Activated CD8-positive, alpha-beta T cell treated with anti-CD3 and anti-CD28 coated beads, Interleukin-2, amount 10 ng/mL, durations not matched to agents 7 days and 5 days (primary cell): ENCODE measurements at regions not wholly inside any gene's neighbourhood (a gene's known extent, or its start where the extent isn't known, plus 50 kb on each side); places are given as distances from the start of the nearest gene placed in this dataset.

Experiments used
- ATAC-seq: fragments of 150-1000 bp; cut with Tn5 transposase; one replicate; pipeline ENCODE4 v1.10.0; 2021; ENCODE audit warnings: moderate library complexity
- CTCF ChIA-PET: fragments of 350-600 bp; sonication (Branson Sonifier 250); formaldehyde crosslinking; loops from one replicate; lab custom pipeline; 2021; ENCODE audit warnings: antibody characterized with exemption; lab: Charles Lee
- POLR2A ChIA-PET: fragments of 350-600 bp; sonication (Branson Sonifier 250); formaldehyde crosslinking; loops from one replicate; lab custom pipeline; 2021; ENCODE audit warnings: antibody characterized with exemption; lab: Charles Lee
- DNase-seq: peaks from one replicate; pipeline ENCODE4 v3.0.0-alpha.2; 2020
- H3K27ac Mint-ChIP-seq: one replicate; pipeline ENCODE4 v1.8.0; 2021; ENCODE audit warnings: mild to moderate bottlenecking, mixed read lengths
- H3K27me3 Mint-ChIP-seq: one replicate; pipeline ENCODE4 v1.8.0; 2021; ENCODE audit warnings: low read depth, mixed read lengths
- H3K36me3 Mint-ChIP-seq: one replicate; pipeline ENCODE4 v1.8.0; 2021; ENCODE audit warnings: low read depth, mixed read lengths
- H3K4me1 Mint-ChIP-seq: one replicate; pipeline ENCODE4 v1.8.0; 2021; ENCODE audit warnings: low read depth, mixed read lengths
- H3K4me3 Mint-ChIP-seq: one replicate; pipeline ENCODE4 v1.8.0; 2021; ENCODE audit warnings: mild to moderate bottlenecking, mixed read lengths
- H3K9me3 Mint-ChIP-seq: one replicate; pipeline ENCODE4 v1.8.0; 2022; ENCODE audit warnings: mixed read lengths; ENCODE audit not compliant: insufficient read depth

GRCh38 chr4:176957353-176958118 is 164.8 kb upstream of the VEGFC start:
- ChIA-PET POLR2A (no interaction called here), CTCF (no interaction called here)
- Mint-ChIP-seq H3K9me3 (peaks cover 4% of the 10 kb centered on the region), H3K4me3 (no peak overlapping the region), H3K27ac (no peak overlapping the region), H3K4me1 (no peaks in the 10 kb centered on the region), H3K27me3 (no peaks in the 10 kb centered on the region), H3K36me3 (no peaks in the 10 kb centered on the region)
- ATAC-seq (no peak), DNase-seq (no peak)

GRCh38 chr4:176959980-176960379 is 167.3 kb upstream of the VEGFC start:
- H3K36me3 Mint-ChIP-seq: no peaks in the 10 kb centered on the region
- DNase-seq (no peak), ATAC-seq (no peak)
- no peak overlapping the region for H3K4me3 Mint-ChIP-seq
- no peak overlapping the region for H3K27ac Mint-ChIP-seq
- POLR2A ChIA-PET: no interaction called here
- peaks cover 4% of the 10 kb centered on the region for H3K9me3 Mint-ChIP-seq
- H3K4me1 Mint-ChIP-seq: no peaks in the 10 kb centered on the region
- H3K27me3 Mint-ChIP-seq: no peaks in the 10 kb centered on the region
- CTCF ChIA-PET: no interaction called here

- POLR2A ChIA-PET: no interaction called here
- Mint-ChIP-seq H3K27ac (no peak overlapping the region), H3K9me3 (no peaks in the 10 kb centered on the region), H3K4me3 (no peak overlapping the region), H3K36me3 (no peaks in the 10 kb centered on the region), H3K4me1 (no peaks in the 10 kb centered on the region), H3K27me3 (no peaks in the 10 kb centered on the region)
- CTCF ChIA-PET: interaction anchor here (1.8 kb wide), 1 partner anchor 84 kb away, joined by 9 read pairs; no protein-coding TSS in a partner anchor
- ATAC-seq: no peak
- DNase-seq: no peak
Observed at GRCh38 chr4:176963121-176963520, 170.4 kb upstream of the VEGFC start.

- ChIA-PET CTCF (interaction anchor here (1.8 kb wide), 1 partner anchor 83 kb away, joined by 9 read pairs; no protein-coding TSS in a partner anchor), POLR2A (no interaction called here)
- Mint-ChIP-seq H3K9me3 (no peaks in the 10 kb centered on the region), H3K27ac (no peak overlapping the region), H3K36me3 (no peaks in the 10 kb centered on the region), H3K4me1 (no peaks in the 10 kb centered on the region), H3K4me3 (no peak overlapping the region), H3K27me3 (no peaks in the 10 kb centered on the region)
- ATAC-seq (no peak), DNase-seq (no peak)
Observed at GRCh38 chr4:176964116-176964691, 171.5 kb upstream of the VEGFC start.

- H3K27ac Mint-ChIP-seq: no peak overlapping the region
- H3K4me3 Mint-ChIP-seq: no peak overlapping the region
- DNase-seq (no peak), ATAC-seq (no peak)
- ChIA-PET POLR2A (no interaction called here), CTCF (interaction anchor here (1.2 kb wide), 1 partner anchor 80 kb away, joined by 3 read pairs; no protein-coding TSS in a partner anchor)
- no peaks in the 10 kb centered on the region for H3K27me3 Mint-ChIP-seq
- no peaks in the 10 kb centered on the region for H3K36me3 Mint-ChIP-seq
- no peaks in the 10 kb centered on the region for H3K9me3 Mint-ChIP-seq
- H3K4me1 Mint-ChIP-seq: no peaks in the 10 kb centered on the region
Observed at GRCh38 chr4:176967586-176967985, 174.9 kb upstream of the VEGFC start.

- Mint-ChIP-seq H3K27ac (no peak overlapping the region), H3K4me1 (no peaks in the 10 kb centered on the region), H3K9me3 (no peaks in the 10 kb centered on the region), H3K36me3 (no peaks in the 10 kb centered on the region), H3K4me3 (no peak overlapping the region), H3K27me3 (no peaks in the 10 kb centered on the region)
- ATAC-seq (no peak), DNase-seq (no peak)
- CTCF ChIA-PET: no interaction called here
- POLR2A ChIA-PET: no interaction called here
Observed at GRCh38 chr4:176968094-176968493, 175.4 kb upstream of the VEGFC start.

GRCh38 chr4:176969011-176969410 is 176.3 kb upstream of the VEGFC start:
- Mint-ChIP-seq H3K27ac (no peak overlapping the region), H3K9me3 (no peaks in the 10 kb centered on the region), H3K4me3 (no peak overlapping the region), H3K36me3 (no peaks in the 10 kb centered on the region), H3K4me1 (no peaks in the 10 kb centered on the region), H3K27me3 (no peaks in the 10 kb centered on the region)
- no peak for DNase-seq
- ChIA-PET CTCF (no interaction called here), POLR2A (no interaction called here)
- no peak for ATAC-seq

GRCh38 chr4:176970853-176971252 is 178.1 kb upstream of the VEGFC start:
- no peak for DNase-seq
- no peaks in the 10 kb centered on the region for H3K27me3 Mint-ChIP-seq
- H3K4me1 Mint-ChIP-seq: no peaks in the 10 kb centered on the region
- no peak overlapping the region for H3K27ac Mint-ChIP-seq
- H3K4me3 Mint-ChIP-seq: no peak overlapping the region
- H3K9me3 Mint-ChIP-seq: no peaks in the 10 kb centered on the region
- ATAC-seq: no peak
- ChIA-PET CTCF (no interaction called here), POLR2A (no interaction called here)
- H3K36me3 Mint-ChIP-seq: no peaks in the 10 kb centered on the region

- ATAC-seq (no peak), DNase-seq (no peak)
- no peaks in the 10 kb centered on the region for H3K4me1 Mint-ChIP-seq
- no peak overlapping the region for H3K4me3 Mint-ChIP-seq
- H3K27ac Mint-ChIP-seq: no peak overlapping the region
- CTCF ChIA-PET: no interaction called here
- H3K9me3 Mint-ChIP-seq: no peaks in the 10 kb centered on the region
- POLR2A ChIA-PET: no interaction called here
- no peaks in the 10 kb centered on the region for H3K27me3 Mint-ChIP-seq
- H3K36me3 Mint-ChIP-seq: no peaks in the 10 kb centered on the region
Observed at GRCh38 chr4:176971576-176972115, 178.9 kb upstream of the VEGFC start.

- H3K9me3 Mint-ChIP-seq: no peaks in the 10 kb centered on the region
- H3K36me3 Mint-ChIP-seq: no peaks in the 10 kb centered on the region
- no peak overlapping the region for H3K27ac Mint-ChIP-seq
- CTCF ChIA-PET: no interaction called here
- H3K4me3 Mint-ChIP-seq: no peak overlapping the region
- no peaks in the 10 kb centered on the region for H3K4me1 Mint-ChIP-seq
- POLR2A ChIA-PET: no interaction called here
- ATAC-seq: no peak
- DNase-seq: no peak
- H3K27me3 Mint-ChIP-seq: no peaks in the 10 kb centered on the region
Observed at GRCh38 chr4:176979416-176979815, 186.7 kb upstream of the VEGFC start.

GRCh38 chr4:176981074-176981473 is 188.4 kb upstream of the VEGFC start:
- Mint-ChIP-seq H3K4me3 (no peak overlapping the region), H3K27ac (no peak overlapping the region), H3K36me3 (no peaks in the 10 kb centered on the region), H3K27me3 (no peaks in the 10 kb centered on the region), H3K4me1 (no peaks in the 10 kb centered on the region), H3K9me3 (no peaks in the 10 kb centered on the region)
- no peak for DNase-seq
- CTCF ChIA-PET: no interaction called here
- no peak for ATAC-seq
- POLR2A ChIA-PET: no interaction called here

- H3K36me3 Mint-ChIP-seq: no peaks in the 10 kb centered on the region
- POLR2A ChIA-PET: no interaction called here
- ATAC-seq (no peak), DNase-seq (no peak)
- CTCF ChIA-PET: no interaction called here
- no peaks in the 10 kb centered on the region for H3K4me1 Mint-ChIP-seq
- no peak overlapping the region for H3K27ac Mint-ChIP-seq
- no peak overlapping the region for H3K4me3 Mint-ChIP-seq
- H3K9me3 Mint-ChIP-seq: no peaks in the 10 kb centered on the region
- H3K27me3 Mint-ChIP-seq: no peaks in the 10 kb centered on the region
Observed at GRCh38 chr4:176981551-176981950, 188.8 kb upstream of the VEGFC start.
